ENCODE measurements at regions not wholly inside any gene's neighbourhood (a gene's known extent, or its start where the extent isn't known, plus 50 kb on each side); places are given as distances from the start of the nearest gene placed in this dataset.
"Not testable (repeated sequence)": the region's sequence is repeated elsewhere in the genome, so short reads cannot be mapped to it uniquely, and the experiment has no call there.

- peaks cover 11% of the 10 kb centered on the region for H3K9me3 Mint-ChIP-seq (ENCODE audit: unreplicated experiment)
- H3K27ac Mint-ChIP-seq (ENCODE audit: unreplicated experiment) = no peak overlapping the region
- H3K36me3 Mint-ChIP-seq (ENCODE audit: unreplicated experiment) = peaks cover 18% of the 10 kb centered on the region
- H3K4me3 Mint-ChIP-seq (ENCODE audit: unreplicated experiment) = no peak overlapping the region
- DNase-seq = no peak
- no peak for TF ChIP-seq CTCF (IDR thresholded peaks at IDR 0.05; ENCODE audit: partially characterized antibody, unreplicated experiment)
- H3K4me1 Mint-ChIP-seq (ENCODE audit: low read depth, unreplicated experiment) = peaks cover 7% of the 10 kb centered on the region
- peaks cover 5% of the 10 kb centered on the region for H3K27me3 Mint-ChIP-seq (ENCODE audit: unreplicated experiment)
Observed at GRCh38 chr19:20471431-20471830, 94.2 kb downstream of the ZNF737 start.

- Mint-ChIP-seq H3K9me3 (ENCODE audit: unreplicated experiment) (peaks cover 9% of the 10 kb centered on the region), H3K4me3 (ENCODE audit: unreplicated experiment) (no peak overlapping the region), H3K27ac (ENCODE audit: unreplicated experiment) (no peak overlapping the region), H3K36me3 (ENCODE audit: unreplicated experiment) (peaks cover 10% of the 10 kb centered on the region), H3K27me3 (ENCODE audit: unreplicated experiment) (peaks cover 4% of the 10 kb centered on the region), H3K4me1 (ENCODE audit: low read depth, unreplicated experiment) (peaks cover 9% of the 10 kb centered on the region)
- no peak for DNase-seq
- no peak for TF ChIP-seq CTCF (IDR thresholded peaks at IDR 0.05; ENCODE audit: partially characterized antibody, unreplicated experiment)
Observed at GRCh38 chr19:20470345-20471135, 95.0 kb downstream of the ZNF737 start.

GRCh38 chr19:20466638-20466990 is 99.0 kb downstream of the ZNF737 start:
- not testable (repeated sequence) for H3K9me3 Mint-ChIP-seq (ENCODE audit: unreplicated experiment)

GRCh38 chr19:20465922-20466637 is 99.5 kb downstream of the ZNF737 start:
- H3K9me3 Mint-ChIP-seq (ENCODE audit: unreplicated experiment); DNase-seq; H3K27ac Mint-ChIP-seq (ENCODE audit: unreplicated experiment); H3K4me3 Mint-ChIP-seq (ENCODE audit: unreplicated experiment); H3K36me3 Mint-ChIP-seq (ENCODE audit: unreplicated experiment); H3K27me3 Mint-ChIP-seq (ENCODE audit: unreplicated experiment); H3K4me1 Mint-ChIP-seq (ENCODE audit: low read depth, unreplicated experiment): not testable (repeated sequence)

More at GRCh38 chr19:20466638-20466990, 99.0 kb downstream of the ZNF737 start:
- H3K36me3 Mint-ChIP-seq (ENCODE audit: unreplicated experiment); H3K4me1 Mint-ChIP-seq (ENCODE audit: low read depth, unreplicated experiment); DNase-seq; H3K4me3 Mint-ChIP-seq (ENCODE audit: unreplicated experiment); H3K27me3 Mint-ChIP-seq (ENCODE audit: unreplicated experiment): not testable (repeated sequence)
- H3K27ac Mint-ChIP-seq (ENCODE audit: unreplicated experiment) = peak overlapping the region; percentile 33

GRCh38 chr19:20453425-20453935 is 112.1 kb downstream of the ZNF737 start:
- DNase-seq = no peak
- no peak overlapping the region for H3K4me3 Mint-ChIP-seq (ENCODE audit: unreplicated experiment)
- H3K36me3 Mint-ChIP-seq (ENCODE audit: unreplicated experiment) = no peaks in the 10 kb centered on the region
- TF ChIP-seq CTCF (IDR thresholded peaks at IDR 0.05; ENCODE audit: partially characterized antibody, unreplicated experiment) = no peak
- H3K27me3 Mint-ChIP-seq (ENCODE audit: unreplicated experiment) = peaks cover 1% of the 10 kb centered on the region
- no peaks in the 10 kb centered on the region for H3K9me3 Mint-ChIP-seq (ENCODE audit: unreplicated experiment)
- H3K27ac Mint-ChIP-seq (ENCODE audit: unreplicated experiment) = no peak overlapping the region
- H3K4me1 Mint-ChIP-seq (ENCODE audit: low read depth, unreplicated experiment) = peaks cover 2% of the 10 kb centered on the region

Measured in glutamatergic neuron (in vitro differentiated cells).